ENCODE measurements at regions not wholly inside any gene's neighbourhood (a gene's known extent, or its start where the extent isn't known, plus 50 kb on each side); places are given as distances from the start of the nearest gene placed in this dataset.

- no peak for TF ChIP-seq USF2 (IDR thresholded peaks at IDR 0.05; ENCODE audit: borderline replicate concordance, low read depth, low read length)
- no peak for TF ChIP-seq CTCF (IDR thresholded peaks at IDR 0.05)
- TF ChIP-seq JUND (IDR thresholded peaks at IDR 0.05) = no peak
- TF ChIP-seq RAD21 (IDR thresholded peaks at IDR 0.05; ENCODE audit: low read length) = no peak
Observed at GRCh38 chr6:105968603-105969333, 117.4 kb upstream of the PRDM1 start (continued).

- H3K79me2 ChIP-seq (ENCODE audit: insufficient read depth) = no peaks in the 10 kb centered on the region
- POLR2A ChIA-PET = no interaction called here
- DNase-seq = no peak
Observed at GRCh38 chr6:105967917-105968602, 118.1 kb upstream of the PRDM1 start.

More at GRCh38 chr6:105967917-105968602, 118.1 kb upstream of the PRDM1 start:
- no peaks in the 10 kb centered on the region for H3K4me1 ChIP-seq (ENCODE audit: control insufficient read depth in 1 of 2, insufficient read depth in 2 of 2, low read depth in 1 of 2, low read length in 1 of 2)
- H3K4me3 ChIP-seq (ENCODE audit: low read depth in 2 of 2, low read length in 1 of 2) = no peak overlapping the region
- no peaks in the 10 kb centered on the region for H3K27me3 ChIP-seq (ENCODE audit: insufficient read depth)
- no peaks in the 10 kb centered on the region for H3F3A ChIP-seq (replicated peaks; ENCODE audit: insufficient read depth)
- H4K20me1 ChIP-seq (ENCODE audit: insufficient read depth) = no peaks in the 10 kb centered on the region
- no peak for TF ChIP-seq USF1 (IDR thresholded peaks at IDR 0.05; ENCODE audit: borderline replicate concordance, low read depth)
- TF ChIP-seq SMC3 (IDR thresholded peaks at IDR 0.05; ENCODE audit: low read depth, low read length) = no peak
- no peak for TF ChIP-seq MEF2A (IDR thresholded peaks at IDR 0.05; ENCODE audit: borderline replicate concordance, low read depth)
- TF ChIP-seq TCF12 (IDR thresholded peaks at IDR 0.05) = no peak
- no peak for TF ChIP-seq RAD21 (IDR thresholded peaks at IDR 0.05; ENCODE audit: low read length)
- TF ChIP-seq ZBTB33 (IDR thresholded peaks at IDR 0.05; ENCODE audit: borderline replicate concordance, low read depth) = no peak
- TF ChIP-seq IRF3 (IDR thresholded peaks at IDR 0.05; ENCODE audit: low read depth, low read length) = no peak
- TF ChIP-seq JUND (IDR thresholded peaks at IDR 0.05) = no peak
- no peak for TF ChIP-seq EZH2phosphoT487 (IDR thresholded peaks at IDR 0.05; ENCODE audit: borderline replicate concordance, low read depth)
- TF ChIP-seq PBX3 (IDR thresholded peaks at IDR 0.05) = no peak
- no peak for TF ChIP-seq GABPA (IDR thresholded peaks at IDR 0.05; ENCODE audit: low read depth)
- no peak for TF ChIP-seq GATA2 (CRISPR knock-in tag; IDR thresholded peaks at IDR 0.05)
- TF ChIP-seq RFX5 (IDR thresholded peaks at IDR 0.05; ENCODE audit: low read length) = no peak
- no peak for TF ChIP-seq EP300 (IDR thresholded peaks at IDR 0.05; ENCODE audit: borderline replicate concordance in 1 of 2, low read depth in 1 of 2, low read length in 1 of 2)
- 66% methylated on average over 9 of the region's 9 CpGs for WGBS (ENCODE audit: low lambda C conversion rate)
- H2AFZ ChIP-seq (ENCODE audit: low read depth) = no peak overlapping the region
- no peak overlapping the region for H3K4me2 ChIP-seq
- peaks cover 10% of the 10 kb centered on the region; the same call in 1 of the 2 replicates for H3K9me3 ChIP-seq
- no peak overlapping the region for H3K9ac ChIP-seq
- CTCF ChIA-PET = no interaction called here
- H3K36me3 ChIP-seq (replicated peaks in 1 of 2; ENCODE audit: control insufficient read depth in 1 of 2, insufficient read depth in 2 of 2, low read length in 1 of 2) = no peaks in the 10 kb centered on the region
- H3K27ac ChIP-seq (ENCODE audit: low read depth in 2 of 2, low read length in 1 of 2) = no peak overlapping the region
- H3K9me2 ChIP-seq = no peaks in the 10 kb centered on the region
